ENCODE measurements at regions not wholly inside any gene's neighbourhood (a gene's known extent, or its start where the extent isn't known, plus 50 kb on each side); places are given as distances from the start of the nearest gene placed in this dataset.
"Not testable (repeated sequence)": the region's sequence is repeated elsewhere in the genome, so short reads cannot be mapped to it uniquely, and the experiment has no call there.

GRCh38 chr21:18812308-18812707 lies 408.7 kb upstream of the TMPRSS15 start:
- DNase-seq (no peak), ATAC-seq (no peak)
- no peaks in the 10 kb centered on the region for H3K36me3 ChIP-seq (ENCODE audit: low read depth)
- peaks cover 6% of the 10 kb centered on the region for H3K9me3 ChIP-seq
- no peaks in the 10 kb centered on the region for H3K4me1 ChIP-seq (ENCODE audit: low read depth)
- H3K4me3 ChIP-seq = no peak overlapping the region
- intact Hi-C loops (cut with DNase I, micrococcal nuclease) = no loop called here
- TF ChIP-seq CTCF (IDR thresholded peaks at IDR 0.05) = no peak

GRCh38 chr21:18819507-18819906 lies 415.9 kb upstream of the TMPRSS15 start:
- TF ChIP-seq CTCF (IDR thresholded peaks at IDR 0.05) = no peak
- intact Hi-C loops (cut with DNase I, micrococcal nuclease) = no loop called here
- ATAC-seq (no peak), DNase-seq (no peak)
- Histone ChIP-seq H3K36me3 (ENCODE audit: low read depth) (no peaks in the 10 kb centered on the region), H3K4me3 (no peak overlapping the region), H3K9me3 (peaks cover 6% of the 10 kb centered on the region), H3K4me1 (ENCODE audit: low read depth) (no peaks in the 10 kb centered on the region)

DNA sequence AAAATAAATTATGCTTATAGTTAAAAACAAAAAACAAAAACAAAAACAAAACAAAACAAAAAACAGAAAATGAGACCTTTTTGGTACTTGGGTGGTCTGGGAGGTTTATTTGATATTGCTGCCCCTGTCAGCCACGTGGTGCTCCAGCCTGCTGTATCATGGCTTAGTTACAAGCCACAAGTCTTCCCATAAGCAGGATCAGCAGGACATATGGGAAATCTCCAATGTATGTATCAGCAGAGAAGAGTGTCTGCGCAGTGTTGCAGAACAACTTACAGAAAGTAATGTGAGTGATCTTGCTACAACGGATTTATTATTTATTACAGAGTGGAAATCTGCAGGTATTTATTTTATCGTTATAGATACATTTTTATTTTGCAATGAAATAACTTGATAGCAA lies 423.0 kb upstream of the TMPRSS15 start:
- Histone ChIP-seq H3K36me3 (ENCODE audit: low read depth) (no peaks in the 10 kb centered on the region), H3K9me3 (peaks cover under 1% of the 10 kb centered on the region), H3K4me3 (no peak overlapping the region), H3K4me1 (ENCODE audit: low read depth) (no peaks in the 10 kb centered on the region)
- intact Hi-C loops (cut with DNase I, micrococcal nuclease) = no loop called here
- no peak for DNase-seq
- no peak for ATAC-seq
- TF ChIP-seq CTCF (IDR thresholded peaks at IDR 0.05) = no peak

DNA sequence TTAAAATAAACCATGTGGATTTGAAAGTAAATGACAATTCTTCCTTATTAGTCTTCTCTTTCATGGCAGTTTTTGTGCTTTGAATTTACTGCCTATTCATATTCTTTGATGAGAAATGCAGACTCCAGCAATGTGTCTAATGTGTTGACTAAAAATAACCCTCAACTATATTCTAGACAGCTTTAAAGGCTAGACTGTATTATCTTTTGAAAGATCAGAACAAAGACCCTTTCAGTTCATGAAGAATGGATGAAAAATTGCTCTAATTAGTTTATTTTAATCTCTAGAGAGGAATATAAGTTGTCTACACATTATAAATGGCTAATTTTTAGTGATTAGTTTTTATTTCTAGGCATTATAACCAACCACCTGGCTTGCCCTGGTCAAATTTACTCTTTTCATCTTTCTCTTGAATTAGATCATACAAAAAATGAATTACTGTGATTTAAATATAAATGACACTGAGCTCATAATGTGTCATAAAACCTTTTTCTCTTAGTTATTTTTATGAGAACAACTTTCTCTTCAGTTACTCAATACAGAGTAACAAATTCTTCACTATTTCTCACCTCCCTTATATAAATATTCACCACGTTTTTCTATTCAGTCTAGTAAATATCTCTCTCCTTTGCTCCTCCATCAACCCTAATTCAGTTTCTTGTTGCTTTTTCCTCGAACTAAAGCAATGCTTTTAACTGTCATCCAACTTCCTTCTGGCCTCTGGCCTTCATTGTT lies 428.5 kb upstream of the TMPRSS15 start:
- DNase-seq (no peak), ATAC-seq (no peak)

DNA sequence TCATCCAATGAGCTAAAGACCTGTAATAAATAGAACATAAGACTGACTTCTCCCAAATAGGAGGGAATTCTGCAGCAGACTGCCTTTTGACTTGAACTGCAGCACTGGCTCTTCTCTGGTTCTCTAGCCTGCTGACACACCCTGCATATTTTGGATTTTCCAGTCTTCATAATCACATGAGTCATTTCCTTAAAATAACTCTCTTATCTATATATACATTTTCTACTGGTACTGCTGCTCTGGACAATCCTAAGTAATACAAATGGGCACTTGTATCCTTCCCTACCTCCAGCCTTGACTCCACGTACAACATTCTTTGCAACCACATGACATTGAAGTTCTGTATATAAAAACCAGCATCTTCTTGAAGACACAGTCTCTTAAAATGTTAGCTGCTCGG lies 429.4 kb upstream of the TMPRSS15 start:
- Histone ChIP-seq H3K36me3 (ENCODE audit: low read depth) (no peaks in the 10 kb centered on the region), H3K4me3 (no peak overlapping the region), H3K4me1 (ENCODE audit: low read depth) (no peaks in the 10 kb centered on the region), H3K9me3 (peaks cover 3% of the 10 kb centered on the region)
- intact Hi-C loops (cut with DNase I, micrococcal nuclease) = no loop called here
- no peak for TF ChIP-seq CTCF (IDR thresholded peaks at IDR 0.05)
- ATAC-seq (no peak), DNase-seq (no peak)

More for the DNA sequence above, 428.5 kb upstream of the TMPRSS15 start:
- Histone ChIP-seq H3K36me3 (ENCODE audit: low read depth) (no peaks in the 10 kb centered on the region), H3K4me3 (no peak overlapping the region), H3K4me1 (ENCODE audit: low read depth) (no peaks in the 10 kb centered on the region), H3K9me3 (peaks cover 3% of the 10 kb centered on the region)
- intact Hi-C loops (cut with DNase I, micrococcal nuclease) = no loop called here
- TF ChIP-seq CTCF (IDR thresholded peaks at IDR 0.05) = no peak

- intact Hi-C loops (cut with DNase I, micrococcal nuclease); H3K4me1 ChIP-seq (ENCODE audit: low read depth); DNase-seq; H3K4me3 ChIP-seq; H3K36me3 ChIP-seq (ENCODE audit: low read depth); H3K9me3 ChIP-seq; ATAC-seq: not testable (repeated sequence)
Measured at GRCh38 chr21:18834121-18834520, 430.5 kb upstream of the TMPRSS15 start.
